Type B pancreatic cell (in vitro differentiated cells): ENCODE measurements at regions not wholly inside any gene's neighbourhood (a gene's known extent, or its start where the extent isn't known, plus 50 kb on each side); places are given as distances from the start of the nearest gene placed in this dataset.
"Not testable (repeated sequence)": the region's sequence is repeated elsewhere in the genome, so short reads cannot be mapped to it uniquely, and the experiment has no call there.

Experiments used
- DNase-seq: peaks from one replicate; pipeline ENCODE4 v3.0.0; 2021; ENCODE audit warnings: mixed read lengths; ENCODE audit not compliant: unreplicated experiment; ENCODE audit errors: extremely low spot score
- H3K27ac Mint-ChIP-seq: 2 replicates; pipeline ENCODE4 v1.8.0; 2021; ENCODE audit warnings: mild to moderate bottlenecking, mixed read lengths
- H3K27me3 Mint-ChIP-seq: 2 replicates; pipeline ENCODE4 v1.8.0; 2021; ENCODE audit warnings: mixed read lengths
- H3K36me3 Mint-ChIP-seq: 2 replicates; pipeline ENCODE4 v1.8.0; 2021; ENCODE audit warnings: mixed read lengths
- H3K4me1 Mint-ChIP-seq: one replicate; pipeline ENCODE4 v1.8.0; 2021; ENCODE audit warnings: mixed read lengths; ENCODE audit not compliant: unreplicated experiment
- H3K4me3 Mint-ChIP-seq: 2 replicates; pipeline ENCODE4 v1.8.0; 2021; ENCODE audit warnings: mild to moderate bottlenecking, mixed read lengths
- H3K9me3 Mint-ChIP-seq: 2 replicates; pipeline ENCODE4 v1.8.0; 2021; ENCODE audit warnings: mixed read lengths
- TF ChIP-seq, protein P1 (sequence below): fragments of 200-600 bp; sonication (generic); conservative IDR thresholded peaks from 2 replicates; pipeline ENCODE4 v1.5.0; 2021; ENCODE audit warnings: antibody characterized with exemption, mild to moderate bottlenecking

DNA sequence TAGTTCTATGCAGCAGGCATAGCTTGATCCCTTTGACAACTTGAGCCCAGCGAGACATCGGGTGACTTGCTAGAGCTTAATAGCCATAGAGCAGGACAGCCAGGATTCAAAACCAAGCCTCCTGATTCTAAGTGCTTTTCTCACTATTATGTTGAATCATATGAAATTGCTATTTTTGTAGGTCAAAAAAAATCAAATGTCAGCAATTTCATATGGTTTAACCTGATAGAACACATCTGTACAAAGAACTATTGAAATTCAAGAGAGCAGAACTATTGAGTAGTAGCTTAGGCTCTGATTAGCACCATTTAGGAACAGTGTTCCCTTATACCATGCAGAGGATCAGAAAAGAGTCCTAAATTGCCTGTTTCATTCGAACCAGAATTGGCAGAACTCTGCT lies 132.0 kb downstream of the EMP1 start:
- TF ChIP-seq, protein P1, sequence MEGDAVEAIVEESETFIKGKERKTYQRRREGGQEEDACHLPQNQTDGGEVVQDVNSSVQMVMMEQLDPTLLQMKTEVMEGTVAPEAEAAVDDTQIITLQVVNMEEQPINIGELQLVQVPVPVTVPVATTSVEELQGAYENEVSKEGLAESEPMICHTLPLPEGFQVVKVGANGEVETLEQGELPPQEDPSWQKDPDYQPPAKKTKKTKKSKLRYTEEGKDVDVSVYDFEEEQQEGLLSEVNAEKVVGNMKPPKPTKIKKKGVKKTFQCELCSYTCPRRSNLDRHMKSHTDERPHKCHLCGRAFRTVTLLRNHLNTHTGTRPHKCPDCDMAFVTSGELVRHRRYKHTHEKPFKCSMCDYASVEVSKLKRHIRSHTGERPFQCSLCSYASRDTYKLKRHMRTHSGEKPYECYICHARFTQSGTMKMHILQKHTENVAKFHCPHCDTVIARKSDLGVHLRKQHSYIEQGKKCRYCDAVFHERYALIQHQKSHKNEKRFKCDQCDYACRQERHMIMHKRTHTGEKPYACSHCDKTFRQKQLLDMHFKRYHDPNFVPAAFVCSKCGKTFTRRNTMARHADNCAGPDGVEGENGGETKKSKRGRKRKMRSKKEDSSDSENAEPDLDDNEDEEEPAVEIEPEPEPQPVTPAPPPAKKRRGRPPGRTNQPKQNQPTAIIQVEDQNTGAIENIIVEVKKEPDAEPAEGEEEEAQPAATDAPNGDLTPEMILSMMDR, result no peak
- no peak overlapping the region for H3K4me3 Mint-ChIP-seq
- no peaks in the 10 kb centered on the region for H3K9me3 Mint-ChIP-seq
- no peaks in the 10 kb centered on the region for H3K4me1 Mint-ChIP-seq
- H3K27ac Mint-ChIP-seq, result no peak overlapping the region
- DNase-seq, result no peak
- H3K27me3 Mint-ChIP-seq, result peaks cover 13% of the 10 kb centered on the region
- peaks cover 7% of the 10 kb centered on the region for H3K36me3 Mint-ChIP-seq

DNA sequence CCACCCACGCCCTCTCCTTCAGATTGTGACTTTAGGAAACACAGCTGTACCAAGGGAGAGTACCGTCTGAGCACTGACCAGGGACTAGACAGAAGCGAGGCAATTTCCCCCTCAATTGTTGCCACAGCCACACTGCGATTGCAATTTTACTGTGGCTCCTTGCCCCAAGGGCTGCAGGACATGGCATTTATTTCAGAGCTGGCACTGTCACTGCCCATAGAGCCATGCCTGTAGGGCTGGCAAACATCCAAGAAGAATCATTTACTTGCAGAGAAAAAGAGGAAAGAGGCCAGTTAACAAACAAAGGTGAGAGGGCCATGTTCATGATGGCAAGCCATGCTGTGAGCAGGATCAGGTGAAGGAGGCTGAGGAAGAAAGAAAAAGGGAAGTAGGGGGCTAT lies 129.6 kb downstream of the EMP1 start:
- Mint-ChIP-seq H3K4me1 (no peaks in the 10 kb centered on the region), H3K27me3 (peaks cover 31% of the 10 kb centered on the region), H3K36me3 (peaks cover 3% of the 10 kb centered on the region), H3K4me3 (no peak overlapping the region), H3K27ac (no peak overlapping the region), H3K9me3 (peaks cover 6% of the 10 kb centered on the region)
- TF ChIP-seq, protein P1, result no peak
- DNase-seq, result no peak

DNA sequence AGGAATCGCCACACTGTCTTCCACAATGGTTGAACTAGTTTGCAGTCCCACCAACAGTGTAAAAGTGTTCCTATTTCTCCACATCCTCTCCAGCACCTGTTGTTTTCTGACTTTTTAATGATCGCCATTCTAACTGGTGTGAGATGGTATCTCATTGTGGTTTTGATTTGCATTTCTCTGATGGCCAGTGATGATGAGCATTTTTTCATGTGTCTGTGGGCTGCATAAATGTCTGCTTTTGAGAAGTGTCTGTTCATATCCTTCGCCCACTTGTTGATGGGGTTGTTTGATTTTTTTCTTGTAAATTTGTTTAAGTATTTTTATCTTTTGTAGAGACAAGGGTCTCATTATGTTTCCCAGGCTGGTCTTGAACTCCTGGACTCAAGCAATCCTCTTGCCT lies 128.5 kb downstream of the EMP1 start:
- H3K4me1 Mint-ChIP-seq, H3K4me3 Mint-ChIP-seq, H3K36me3 Mint-ChIP-seq, DNase-seq, H3K9me3 Mint-ChIP-seq, H3K27ac Mint-ChIP-seq: not testable (repeated sequence)
- H3K27me3 Mint-ChIP-seq, result peaks cover 27% of the 10 kb centered on the region

DNA sequence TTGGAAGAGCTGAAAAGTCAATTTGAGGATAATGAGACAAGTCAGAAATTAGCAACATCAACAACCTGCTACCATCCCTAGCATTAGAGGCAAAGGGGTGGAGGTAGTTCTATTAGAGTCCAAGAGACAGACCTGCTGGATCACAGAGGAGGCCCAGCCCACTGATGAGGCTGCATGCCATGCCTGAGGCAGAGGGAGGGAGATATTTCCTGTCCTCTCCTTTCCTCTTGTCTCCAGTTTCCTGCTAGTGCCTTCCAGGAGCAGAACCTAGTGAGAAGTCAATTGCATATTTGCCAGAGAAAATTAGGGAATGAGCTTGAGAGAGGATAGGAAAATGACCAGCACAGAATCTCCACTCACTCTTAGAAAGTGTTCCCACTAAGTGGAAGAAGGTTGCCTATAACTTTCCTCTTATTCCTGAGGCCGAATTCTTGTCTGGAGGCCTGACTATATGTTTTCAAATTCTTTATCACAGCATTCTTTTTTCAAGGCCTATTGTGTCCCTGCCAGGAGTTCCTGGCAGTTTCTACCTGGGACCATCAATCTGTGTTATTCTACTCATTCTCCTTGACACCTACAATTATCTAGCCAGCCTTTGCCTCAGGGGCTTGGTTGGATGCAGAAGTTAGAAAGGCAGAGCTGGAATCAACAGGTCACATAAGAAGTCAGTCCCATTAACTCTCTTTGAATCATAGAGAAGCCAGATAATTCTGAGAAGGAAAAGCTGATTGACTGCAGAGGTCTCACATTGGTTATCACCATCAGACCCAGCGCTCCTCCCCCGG lies 121.9 kb downstream of the EMP1 start:
- Mint-ChIP-seq H3K36me3 (peaks cover 3% of the 10 kb centered on the region), H3K27ac (peak overlapping the region; percentile 100), H3K4me3 (peak overlapping the region; percentile 37), H3K27me3 (peaks cover 18% of the 10 kb centered on the region), H3K9me3 (peaks cover 17% of the 10 kb centered on the region), H3K4me1 (no peaks in the 10 kb centered on the region)
- TF ChIP-seq, protein P1, result no peak
- DNase-seq, result no peak

DNA sequence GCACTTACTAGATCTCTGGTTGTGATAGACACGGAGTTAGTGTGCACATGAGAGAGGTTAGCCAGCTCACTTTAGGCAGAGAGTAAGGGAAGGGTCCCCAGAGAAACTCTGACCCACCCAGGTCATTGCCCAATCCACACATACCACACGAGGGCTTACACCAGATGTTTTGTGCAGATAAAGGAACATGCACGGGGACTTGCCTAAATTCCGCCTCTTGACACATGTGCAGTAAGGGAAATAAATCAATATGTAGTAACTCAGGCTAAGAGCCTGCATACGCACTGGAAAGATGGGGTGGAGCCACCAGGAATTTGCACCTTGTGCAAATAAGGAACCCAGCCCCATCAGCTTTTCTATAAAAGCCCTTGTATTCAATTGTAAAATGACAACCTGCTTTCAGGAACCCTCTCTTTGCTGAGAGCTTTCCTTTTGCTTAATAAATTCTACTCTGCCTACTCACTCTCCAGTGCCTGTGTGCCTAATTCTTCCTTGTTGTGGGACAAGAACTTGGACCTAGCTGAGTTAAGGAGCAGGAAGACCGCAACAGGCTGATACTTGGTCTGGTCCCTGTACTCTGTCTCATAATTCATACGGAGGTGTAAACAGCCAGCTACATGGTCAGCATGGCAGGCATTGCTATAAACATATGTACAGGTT lies 120.2 kb downstream of the EMP1 start:
- no peak for DNase-seq
- H3K27ac Mint-ChIP-seq, result peak overlapping the region; percentile 100
- peak overlapping the region; percentile 59 for H3K4me3 Mint-ChIP-seq
- peaks cover 15% of the 10 kb centered on the region for H3K27me3 Mint-ChIP-seq
- peaks cover 10% of the 10 kb centered on the region for H3K36me3 Mint-ChIP-seq
- TF ChIP-seq, protein P1, result no peak
- no peaks in the 10 kb centered on the region for H3K4me1 Mint-ChIP-seq
- peaks cover 16% of the 10 kb centered on the region for H3K9me3 Mint-ChIP-seq

DNA sequence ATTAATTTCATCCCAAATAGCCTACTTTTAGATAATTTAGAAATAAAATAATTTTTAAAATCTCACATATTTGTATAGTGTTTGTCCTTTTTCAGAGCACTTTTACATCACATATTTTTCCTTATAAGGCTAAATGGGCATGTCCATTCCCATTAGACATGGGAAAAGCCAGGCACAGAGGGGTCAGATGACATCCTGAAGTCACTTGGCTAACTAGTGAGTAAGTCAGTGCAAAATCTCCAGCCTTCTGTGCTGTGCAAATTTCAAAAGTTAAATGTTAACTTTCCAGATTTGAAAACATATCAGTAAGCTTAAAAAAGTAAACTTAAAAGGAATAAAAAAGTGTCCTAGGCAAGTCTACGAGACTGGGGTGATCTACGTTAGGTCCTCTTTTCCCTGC lies 117.4 kb downstream of the EMP1 start:
- DNase-seq, result no peak
- H3K27ac Mint-ChIP-seq, result peak overlapping the region; percentile 11
- H3K4me3 Mint-ChIP-seq, result no peak overlapping the region
- peaks cover 10% of the 10 kb centered on the region for H3K36me3 Mint-ChIP-seq
- peaks cover 11% of the 10 kb centered on the region for H3K9me3 Mint-ChIP-seq
- TF ChIP-seq, protein P1, result no peak
- peaks cover 10% of the 10 kb centered on the region for H3K27me3 Mint-ChIP-seq
- H3K4me1 Mint-ChIP-seq, result peaks cover 4% of the 10 kb centered on the region
